Smooth muscle cell of the brain vasculature (primary cell): ENCODE measurements at regions not wholly inside any gene's neighbourhood (a gene's known extent, or its start where the extent isn't known, plus 50 kb on each side); places are given as distances from the start of the nearest gene placed in this dataset.

Source experiments
- DNase-seq: peaks from one replicate; pipeline ENCODE4 v3.0.0-alpha.2; 2012; ENCODE audit warnings: low read depth, low spot score

- no peak for DNase-seq
Measured at GRCh38 chr1:30129421-30130055, 593.8 kb downstream of the MATN1 start.

GRCh38 chr1:30129001-30129408 is 594.4 kb downstream of the MATN1 start:
- no peak for DNase-seq

GRCh38 chr1:30126848-30127247 is 596.5 kb downstream of the MATN1 start:
- DNase-seq = no peak

GRCh38 chr1:30125821-30126170 is 597.6 kb downstream of the MATN1 start:
- DNase-seq = no peak

- no peak for DNase-seq
Measured at GRCh38 chr1:30125021-30125820, 598.2 kb downstream of the MATN1 start.

- DNase-seq = no peak
Measured at GRCh38 chr1:30123896-30124295, 599.5 kb downstream of the MATN1 start.

- no peak for DNase-seq
Measured at GRCh38 chr1:30123036-30123435, 600.3 kb downstream of the MATN1 start.

GRCh38 chr1:30120245-30121000 is 603.0 kb downstream of the MATN1 start:
- no peak for DNase-seq

GRCh38 chr1:30117685-30118084 is 605.7 kb downstream of the MATN1 start:
- no peak for DNase-seq

- DNase-seq = no peak
Measured at GRCh38 chr1:30111431-30111830, 612.0 kb downstream of the MATN1 start.

GRCh38 chr1:30110846-30111245 is 612.5 kb downstream of the MATN1 start:
- no peak for DNase-seq

- DNase-seq = no peak
Measured at GRCh38 chr1:30109853-30110252, 613.5 kb downstream of the MATN1 start.

- no peak for DNase-seq
Measured at GRCh38 chr1:30108186-30108585, 615.2 kb downstream of the MATN1 start.

- no peak for DNase-seq
Measured at GRCh38 chr1:30106125-30106524, 617.3 kb downstream of the MATN1 start.

- DNase-seq = no peak
Measured at GRCh38 chr1:30104551-30104950, 618.8 kb downstream of the MATN1 start.

- DNase-seq = no peak
Measured at GRCh38 chr1:30103708-30104411, 619.5 kb downstream of the MATN1 start.

- no peak for DNase-seq
Measured at GRCh38 chr1:30102605-30103004, 620.8 kb downstream of the MATN1 start.

GRCh38 chr1:30101487-30102227 is 621.7 kb downstream of the MATN1 start:
- no peak for DNase-seq

GRCh38 chr1:30101016-30101415 is 622.4 kb downstream of the MATN1 start:
- no peak for DNase-seq

GRCh38 chr1:30100524-30100862 is 622.9 kb downstream of the MATN1 start:
- DNase-seq = no peak
